Naive thymus-derived CD8-positive, alpha-beta T cell (primary cell): ENCODE measurements at regions not wholly inside any gene's neighbourhood (a gene's known extent, or its start where the extent isn't known, plus 50 kb on each side); places are given as distances from the start of the nearest gene placed in this dataset.
A peak's percentile ranks its signal among the peaks of the same experiment; 100 is the strongest.
"Not testable (repeated sequence)": the region's sequence is repeated elsewhere in the genome, so short reads cannot be mapped to it uniquely, and the experiment has no call there.

Experiments
- ATAC-seq, 2 donors: fragments of 150-1000 bp; cut with Tn5 transposase in 1 of 2; sonication (Bioruptor Pico), chemical (Tn5 transposase) in 1 of 2; 1 replicate in 1 of 2; 2 replicates in 1 of 2; pipeline ENCODE4 v1.10.0; 2021; ENCODE audit warnings: mild to moderate bottlenecking in 2 of 2, moderate library complexity in 2 of 2
- POLR2A ChIA-PET: fragments of 350-600 bp; sonication (Branson Sonifier 250); formaldehyde crosslinking; loops from one replicate; lab custom pipeline; 2021; ENCODE audit warnings: antibody characterized with exemption; lab: Charles Lee
- DNase-seq, 10 donors: peaks; one replicate each; pipeline versions ENCODE4 v3.0.0 to v3.0.0-alpha.2; 2020 to 2022
- H3K27ac Mint-ChIP-seq, 10 donors: one replicate each; pipeline ENCODE4 v1.8.0; 2020 to 2022; ENCODE audit warnings: mild to moderate bottlenecking in 10 of 10, mixed read lengths in 10 of 10, moderate library complexity in 4 of 10, inconsistent platforms in 1 of 10
- H3K27me3 Mint-ChIP-seq, 5 donors: one replicate each; pipeline ENCODE4 v1.8.0; 2021 to 2022; ENCODE audit warnings: mixed read lengths in 5 of 5
- H3K36me3 Mint-ChIP-seq, 3 donors: one replicate each; pipeline ENCODE4 v1.8.0; 2020 to 2022; ENCODE audit warnings: mixed read lengths in 3 of 3, mild to moderate bottlenecking in 2 of 3, inconsistent platforms in 1 of 3
- H3K4me1 Mint-ChIP-seq, 4 donors: one replicate each; pipeline ENCODE4 v1.8.0; 2021 to 2022; ENCODE audit warnings: mixed read lengths in 4 of 4
- H3K4me3 Mint-ChIP-seq, 10 donors: one replicate each; pipeline ENCODE4 v1.8.0; 2020 to 2022; ENCODE audit warnings: mild to moderate bottlenecking in 10 of 10, mixed read lengths in 10 of 10, moderate library complexity in 6 of 10, inconsistent platforms in 1 of 10
- H3K9me3 Mint-ChIP-seq, 9 donors: one replicate each; pipeline ENCODE4 v1.8.0; 2020 to 2022; ENCODE audit warnings: mixed read lengths in 9 of 9, mild to moderate bottlenecking in 3 of 9, inconsistent platforms in 1 of 9, moderate library complexity in 1 of 9

DNA sequence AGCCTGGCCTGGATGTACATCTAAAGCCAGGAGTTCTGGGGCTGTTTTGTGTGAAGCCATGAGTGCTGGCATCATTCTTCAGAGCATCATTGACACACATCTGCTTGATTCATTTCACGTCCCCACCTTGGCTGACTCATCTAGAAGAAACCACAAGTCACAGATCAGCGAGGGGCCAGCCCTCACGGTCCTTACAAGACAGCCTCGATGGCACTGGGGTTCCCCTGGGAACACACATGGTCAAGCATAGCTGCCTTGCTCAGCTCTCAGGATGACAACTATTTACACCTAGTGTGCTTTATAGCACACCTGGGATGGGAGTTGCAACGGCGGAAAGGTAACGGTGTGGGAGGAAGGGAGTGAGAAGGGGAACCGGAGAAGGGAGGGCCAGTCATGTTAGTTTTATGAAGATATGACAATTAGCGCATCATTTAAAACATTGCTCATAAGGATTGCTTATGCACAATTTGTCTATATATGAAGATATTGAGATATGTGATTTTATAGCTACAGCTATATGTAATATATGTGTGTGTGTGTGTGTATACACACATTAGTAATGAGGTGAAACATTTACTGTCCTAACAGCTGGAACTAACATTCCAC is 227.1 kb downstream of the RPLP1 start:
- Mint-ChIP-seq H3K36me3 (peaks cover 0 to 12% (median 2%) of the 10 kb centered on the region in 3 donors), H3K9me3 (peaks cover 0 to 16% (median 7%) of the 10 kb centered on the region in 9 donors), H3K4me1 (peaks cover 4 to 11% (median 5%) of the 10 kb centered on the region in 4 donors), H3K27ac (peak overlapping the region in 5 of 10 donors; percentile 4 to 65 (median 33)), H3K4me3 (peak overlapping the region in 2 of 10 donors; percentile 52 to 57), H3K27me3 (peaks cover 2 to 23% (median 12%) of the 10 kb centered on the region in 5 donors)
- ATAC-seq (no peak), DNase-seq (no peak)
- POLR2A ChIA-PET, result no interaction called here

DNA sequence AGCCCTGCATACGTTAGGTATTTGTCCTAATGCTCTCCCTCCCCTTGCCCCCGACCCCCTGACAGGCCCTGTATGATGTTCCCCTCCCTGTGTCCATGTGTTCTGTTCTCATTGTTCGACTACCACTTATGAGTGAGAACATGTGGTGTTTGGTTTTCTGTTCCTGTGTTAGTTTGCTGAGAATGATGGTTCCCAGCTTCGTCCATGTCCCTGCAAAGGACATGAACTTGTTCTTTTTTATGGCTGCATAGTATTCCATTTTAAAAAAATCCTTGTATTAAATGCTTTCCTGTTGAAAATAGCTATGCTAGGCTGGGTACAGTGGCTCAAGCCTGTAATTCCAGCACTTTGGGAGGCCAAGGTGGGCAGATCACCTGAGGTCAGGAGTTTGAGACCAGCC is 232.2 kb downstream of the RPLP1 start:
- Mint-ChIP-seq H3K27ac (peak overlapping the region in 1 of 10 donors; percentile 78), H3K36me3 (peaks cover 0 to 27% (median 18%) of the 10 kb centered on the region in 3 donors), H3K9me3 (peaks cover 3 to 40% (median 25%) of the 10 kb centered on the region in 9 donors)
- ATAC-seq, H3K4me3 Mint-ChIP-seq, H3K4me1 Mint-ChIP-seq, H3K27me3 Mint-ChIP-seq, DNase-seq, POLR2A ChIA-PET: not testable (repeated sequence)

DNA sequence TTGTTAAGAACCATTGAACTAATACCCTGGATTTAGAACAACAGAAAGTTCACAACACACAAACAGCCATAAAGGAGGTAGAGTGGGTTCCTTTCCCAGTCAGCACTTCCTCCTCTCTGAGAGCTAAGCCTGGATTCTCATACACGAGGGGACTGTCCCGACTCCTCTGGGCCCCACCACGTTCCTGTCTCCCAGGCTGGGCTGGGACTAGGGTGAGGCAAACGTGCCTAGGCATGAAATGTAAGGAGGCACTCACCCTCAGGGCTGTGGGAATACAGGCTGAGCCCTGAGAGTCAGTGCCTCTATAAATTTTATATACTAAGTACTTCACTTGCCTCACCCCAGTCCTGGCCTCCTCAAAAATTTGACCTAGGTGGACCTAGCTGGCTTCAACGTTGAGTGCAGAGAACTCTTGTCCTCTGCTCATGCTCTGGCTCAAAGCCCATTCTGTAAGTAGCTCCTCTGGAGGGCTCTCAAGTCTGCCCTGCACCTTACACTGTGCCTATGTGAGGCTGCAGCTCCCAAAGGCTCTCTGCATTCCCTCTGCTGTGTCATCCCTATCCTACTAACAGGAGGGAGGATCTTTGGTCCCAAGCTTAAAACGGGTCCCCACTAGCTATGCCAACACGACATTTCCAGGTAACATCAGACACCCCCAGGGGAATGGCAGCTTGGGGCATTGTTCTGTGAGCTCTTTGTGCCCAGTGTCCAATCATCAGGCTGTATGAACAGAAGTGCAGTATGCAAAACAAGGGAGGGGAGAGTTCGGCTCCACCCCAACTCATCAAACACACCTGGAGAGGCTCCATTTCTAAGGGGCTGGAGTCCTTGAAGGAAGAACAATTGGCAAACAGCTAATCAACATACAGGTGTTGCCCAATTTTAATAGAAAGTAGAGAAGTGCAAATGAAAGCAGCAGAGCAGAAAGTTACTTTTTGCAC is 233.2 kb downstream of the RPLP1 start:
- Mint-ChIP-seq H3K36me3 (peaks cover 0 to 31% (median 21%) of the 10 kb centered on the region in 3 donors), H3K27me3 (peaks cover 0 to 2% (median 0%) of the 10 kb centered on the region in 5 donors), H3K9me3 (peaks cover 3 to 49% (median 25%) of the 10 kb centered on the region in 9 donors), H3K4me1 (no peaks in the 10 kb centered on the region), H3K27ac (peak overlapping the region in 2 of 10 donors; percentile 13 to 60), H3K4me3 (no peak overlapping the region)
- DNase-seq (no peak), ATAC-seq (no peak)
- POLR2A ChIA-PET, result interaction anchor here (1.2 kb wide), 1 partner anchor 16 kb away, joined by 3 read pairs; no protein-coding TSS in a partner anchor

DNA sequence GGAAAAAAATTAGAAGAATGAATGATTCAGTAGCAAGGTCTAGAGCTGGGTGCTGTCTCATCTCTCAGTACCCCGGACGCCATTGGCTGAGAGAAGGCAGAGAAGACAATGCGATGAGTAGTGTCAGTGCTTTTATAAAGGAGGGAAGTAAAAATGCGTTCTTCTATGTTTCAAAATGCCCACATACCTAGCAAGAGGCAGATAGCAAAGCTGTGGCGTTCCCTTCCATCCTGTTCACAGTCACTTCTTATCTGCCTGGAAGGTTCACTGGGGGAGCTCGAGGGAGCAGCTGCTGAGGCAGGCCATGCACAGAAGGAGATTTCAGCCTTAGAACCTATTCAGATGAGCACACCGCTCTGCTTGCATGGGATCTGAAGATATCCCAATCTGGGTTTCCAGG is 234.0 kb downstream of the RPLP1 start:
- no peaks in the 10 kb centered on the region for H3K4me1 Mint-ChIP-seq
- DNase-seq (no peak), ATAC-seq (no peak)
- peaks cover 0 to 31% (median 21%) of the 10 kb centered on the region in 3 donors for H3K36me3 Mint-ChIP-seq
- no peak overlapping the region for H3K27ac Mint-ChIP-seq
- POLR2A ChIA-PET, result interaction anchor here (1.2 kb wide), 1 partner anchor 15 kb away, joined by 3 read pairs; no protein-coding TSS in a partner anchor
- H3K4me3 Mint-ChIP-seq, result peak overlapping the region in 1 of 10 donors; percentile 7
- peaks cover 0 to 2% (median 0%) of the 10 kb centered on the region in 5 donors for H3K27me3 Mint-ChIP-seq
- H3K9me3 Mint-ChIP-seq, result peaks cover 3 to 49% (median 25%) of the 10 kb centered on the region in 9 donors

DNA sequence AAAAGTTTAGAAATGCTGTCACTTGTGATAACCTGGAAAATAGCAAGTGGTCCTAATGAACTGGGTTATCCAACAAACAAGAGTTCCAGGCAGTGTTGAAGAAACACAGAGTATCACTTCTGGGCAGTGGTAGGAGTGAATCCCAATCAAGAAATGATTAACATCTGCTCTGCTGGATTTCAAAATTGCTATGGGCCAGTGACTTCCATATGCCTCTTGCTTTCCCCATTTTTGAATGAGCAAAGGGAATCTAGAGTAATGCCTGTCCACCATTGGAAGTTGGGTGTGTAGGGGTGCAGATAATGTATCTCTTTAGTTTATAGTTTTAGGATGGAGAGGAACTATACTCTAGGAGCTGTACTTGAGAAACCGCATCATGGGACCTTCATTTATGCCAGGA is 236.5 kb downstream of the RPLP1 start:
- POLR2A ChIA-PET, result interaction anchor here (0.6 kb wide), 1 partner anchor 72 kb away, joined by 3 read pairs; no protein-coding TSS in a partner anchor
- peaks cover 0 to 4% (median 0%) of the 10 kb centered on the region in 4 donors for H3K4me1 Mint-ChIP-seq
- peaks cover 0 to 20% (median 18%) of the 10 kb centered on the region in 3 donors for H3K36me3 Mint-ChIP-seq
- ATAC-seq (no peak), DNase-seq (no peak)
- H3K9me3 Mint-ChIP-seq, result peaks cover 3 to 33% (median 18%) of the 10 kb centered on the region in 9 donors
- H3K4me3 Mint-ChIP-seq, result no peak overlapping the region
- no peak overlapping the region for H3K27ac Mint-ChIP-seq
- peaks cover 0 to 2% (median 0%) of the 10 kb centered on the region in 5 donors for H3K27me3 Mint-ChIP-seq

DNA sequence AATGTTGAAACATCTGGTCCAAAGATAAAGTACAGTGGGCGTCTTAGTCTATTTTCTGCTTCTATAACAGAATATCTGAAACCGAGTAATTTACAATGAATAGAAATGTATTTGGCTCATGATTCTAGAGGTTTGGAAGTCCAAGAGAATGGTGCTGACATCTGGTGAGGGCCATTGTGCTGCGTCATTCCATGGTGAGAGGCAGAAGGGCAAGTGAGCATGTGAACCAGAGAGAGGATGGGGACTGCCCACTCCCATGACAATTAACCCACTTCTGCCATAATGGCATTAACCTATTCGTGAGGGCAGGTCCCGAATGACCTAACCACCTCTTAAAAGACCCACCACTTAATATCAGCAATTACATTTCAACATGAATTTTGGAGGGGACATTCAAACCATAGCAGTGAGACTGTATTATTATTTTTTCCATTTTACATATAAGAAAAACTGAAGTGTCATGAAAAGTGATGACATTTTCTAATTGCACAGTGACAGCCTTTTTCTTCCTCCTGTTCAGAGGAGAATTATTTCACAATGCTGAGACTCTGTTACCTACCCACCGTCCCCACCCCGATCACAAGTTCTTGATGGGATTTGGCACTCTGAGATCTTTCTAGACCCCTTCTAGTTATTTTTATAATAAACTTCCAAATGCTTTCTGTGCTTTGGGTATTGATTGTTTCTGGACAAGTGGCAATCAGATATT is 238.8 kb downstream of the RPLP1 start:
- Mint-ChIP-seq H3K4me3 (no peak overlapping the region), H3K9me3 (peaks cover 3 to 33% (median 18%) of the 10 kb centered on the region in 9 donors), H3K4me1 (peaks cover 0 to 4% (median 1%) of the 10 kb centered on the region in 4 donors), H3K27me3 (peaks cover 0 to 2% (median 0%) of the 10 kb centered on the region in 5 donors), H3K36me3 (peaks cover 0 to 20% (median 18%) of the 10 kb centered on the region in 3 donors), H3K27ac (no peak overlapping the region)
- ATAC-seq (no peak), DNase-seq (no peak)
- POLR2A ChIA-PET, result no interaction called here

DNA sequence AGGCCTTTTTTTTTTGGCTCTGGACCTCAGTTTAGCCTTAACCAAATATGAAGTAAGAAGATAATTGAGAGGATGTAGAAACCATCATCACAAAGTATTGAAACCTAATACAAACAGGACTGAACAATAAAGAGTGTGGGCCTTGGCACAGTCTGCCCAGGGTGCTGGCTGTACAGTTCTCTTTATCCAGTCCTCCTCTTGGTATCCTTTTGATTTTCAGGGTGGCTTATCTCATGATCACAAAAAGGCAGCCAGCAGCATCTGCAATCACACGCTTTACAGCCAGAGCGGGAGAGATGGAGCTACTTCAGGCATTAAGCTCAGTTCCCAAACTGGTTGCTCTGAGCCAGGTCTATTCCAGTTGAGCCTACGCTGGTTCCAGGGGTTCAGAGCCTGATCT is 239.7 kb downstream of the RPLP1 start:
- no peak for ATAC-seq
- Mint-ChIP-seq H3K4me3 (no peak overlapping the region), H3K27ac (no peak overlapping the region), H3K36me3 (peaks cover 0 to 20% (median 18%) of the 10 kb centered on the region in 3 donors), H3K4me1 (peaks cover 0 to 4% (median 1%) of the 10 kb centered on the region in 4 donors), H3K9me3 (peaks cover 3 to 31% (median 18%) of the 10 kb centered on the region in 9 donors), H3K27me3 (peaks cover 0 to 2% (median 0%) of the 10 kb centered on the region in 5 donors)
- POLR2A ChIA-PET, result interaction anchor here (0.6 kb wide), 1 partner anchor 104 kb away, joined by 4 read pairs; no protein-coding TSS in a partner anchor
- DNase-seq, result no peak

DNA sequence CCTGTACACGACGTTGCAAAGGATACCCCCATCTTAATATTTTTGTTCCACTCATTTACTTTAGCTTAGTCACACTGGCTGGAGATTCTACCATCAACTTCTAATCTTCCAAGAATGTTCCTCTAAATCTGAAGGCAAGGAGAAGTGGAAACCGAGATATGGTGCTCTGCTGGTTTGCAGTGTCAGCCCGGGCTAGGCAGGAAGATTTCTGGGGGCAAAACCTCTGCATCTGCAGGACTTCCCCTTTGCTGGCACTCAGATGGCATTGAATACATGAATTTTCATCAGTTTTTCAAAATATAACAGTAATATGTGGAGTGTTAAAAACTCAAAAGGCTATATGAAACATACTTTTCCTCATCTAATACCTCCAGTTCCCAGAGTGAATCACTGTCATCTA is 240.4 kb downstream of the RPLP1 start:
- peaks cover 0 to 4% (median 1%) of the 10 kb centered on the region in 4 donors for H3K4me1 Mint-ChIP-seq
- H3K4me3 Mint-ChIP-seq, result no peak overlapping the region
- peaks cover 0 to 18% (median 15%) of the 10 kb centered on the region in 3 donors for H3K36me3 Mint-ChIP-seq
- H3K9me3 Mint-ChIP-seq, result peaks cover 3 to 27% (median 15%) of the 10 kb centered on the region in 9 donors
- POLR2A ChIA-PET, result interaction anchor here (0.6 kb wide), 1 partner anchor 103 kb away, joined by 4 read pairs; no protein-coding TSS in a partner anchor
- H3K27me3 Mint-ChIP-seq, result peaks cover 0 to 2% (median 0%) of the 10 kb centered on the region in 5 donors
- H3K27ac Mint-ChIP-seq, result no peak overlapping the region
- DNase-seq (no peak), ATAC-seq (no peak)

DNA sequence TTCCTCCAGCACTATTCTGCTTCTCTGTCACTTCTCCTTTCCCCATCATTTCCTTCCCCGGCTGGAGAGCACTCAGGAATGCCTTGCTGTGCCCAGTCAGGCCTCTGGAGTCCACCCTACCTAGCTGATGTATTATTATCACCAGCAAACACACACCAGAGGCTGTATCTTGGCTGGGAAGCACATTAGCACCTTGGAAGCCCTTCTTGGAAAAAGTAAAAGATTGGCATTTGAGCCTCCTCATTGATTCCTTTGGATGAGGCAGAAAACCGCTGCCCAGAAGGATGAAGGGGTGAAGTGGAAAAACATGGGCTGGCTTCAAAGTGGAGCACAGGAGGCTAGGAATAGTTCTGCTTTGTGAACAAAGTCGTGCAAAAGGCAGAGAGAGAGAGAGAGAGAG is 244.3 kb downstream of the RPLP1 start:
- peaks cover 0 to 4% (median 0%) of the 10 kb centered on the region in 3 donors for H3K36me3 Mint-ChIP-seq
- H3K27ac Mint-ChIP-seq, result peak overlapping the region in 1 of 10 donors; percentile 60
- peaks cover 0 to 3% (median 0%) of the 10 kb centered on the region in 9 donors for H3K9me3 Mint-ChIP-seq
- no peak for DNase-seq
- ATAC-seq, result no peak
- H3K27me3 Mint-ChIP-seq, result no peaks in the 10 kb centered on the region
- H3K4me1 Mint-ChIP-seq, result peaks cover 0 to 6% (median 1%) of the 10 kb centered on the region in 4 donors
- POLR2A ChIA-PET, result no interaction called here
- no peak overlapping the region for H3K4me3 Mint-ChIP-seq

DNA sequence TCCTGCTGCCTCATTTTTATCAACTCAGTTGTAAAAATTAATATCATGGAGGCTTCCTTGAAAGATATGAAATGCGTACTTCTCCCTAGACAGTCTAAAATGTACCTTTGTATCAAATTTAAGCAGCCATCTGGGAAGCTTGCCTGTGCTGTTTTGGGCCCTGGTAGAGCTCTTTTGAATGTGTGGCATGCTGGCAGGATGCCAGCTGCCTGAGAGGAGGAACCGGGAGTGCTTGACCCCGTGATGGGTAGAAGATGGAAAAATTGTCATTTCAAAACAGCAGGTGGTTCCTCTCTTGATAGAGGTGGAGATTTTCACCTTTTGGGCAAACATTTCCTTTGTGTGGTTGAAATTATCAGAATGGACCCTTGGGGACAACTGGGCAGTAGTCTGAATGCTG is 245.3 kb downstream of the RPLP1 start:
- POLR2A ChIA-PET, result no interaction called here
- Mint-ChIP-seq H3K27me3 (no peaks in the 10 kb centered on the region), H3K9me3 (no peaks in the 10 kb centered on the region), H3K27ac (no peak overlapping the region), H3K4me1 (peaks cover 0 to 4% (median 1%) of the 10 kb centered on the region in 4 donors), H3K36me3 (peaks cover 0 to 4% (median 0%) of the 10 kb centered on the region in 3 donors), H3K4me3 (no peak overlapping the region)
- no peak for ATAC-seq
- no peak for DNase-seq

DNA sequence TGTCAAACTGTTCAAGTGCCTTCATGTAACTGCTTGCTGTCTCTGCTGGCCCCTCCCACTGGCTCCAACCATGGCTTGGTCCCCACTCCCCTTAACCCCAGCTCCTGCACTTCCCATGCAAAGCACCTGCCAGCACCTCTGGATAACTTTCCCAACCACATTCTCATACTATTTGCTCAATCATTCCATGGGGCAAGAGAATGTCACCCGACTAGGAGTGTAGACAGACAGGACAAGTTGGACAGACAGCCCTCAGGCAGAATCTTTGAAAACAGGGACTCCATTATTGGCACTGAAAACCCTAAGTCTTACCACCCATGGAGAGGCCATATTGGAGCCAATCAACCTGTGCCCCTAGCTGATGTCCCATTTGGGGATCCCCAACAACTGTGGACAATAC is 246.5 kb downstream of the RPLP1 start:
- Mint-ChIP-seq H3K27ac (no peak overlapping the region), H3K4me1 (peaks cover 0 to 3% (median 1%) of the 10 kb centered on the region in 4 donors)

DNA sequence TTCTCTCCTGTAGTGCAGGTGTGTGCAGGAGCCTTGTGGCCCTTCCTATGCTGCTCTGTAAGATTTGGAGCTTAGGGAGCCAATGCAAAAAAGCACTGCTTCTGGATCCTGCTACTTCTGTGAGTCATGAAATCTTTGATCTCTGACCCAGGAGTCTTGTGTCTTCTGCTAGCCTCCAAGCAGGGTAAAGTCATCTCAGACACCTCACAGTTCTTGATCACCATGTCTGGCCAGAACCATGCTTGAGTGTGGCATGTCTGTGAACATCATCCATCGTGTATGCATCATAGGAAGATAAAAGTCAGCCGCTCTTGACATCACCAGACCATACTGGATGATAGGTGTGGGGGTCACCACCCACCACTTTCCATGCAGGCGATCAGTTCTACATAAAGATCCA is 247.8 kb downstream of the RPLP1 start:
- no peak for DNase-seq
- peaks cover 0 to 4% (median 0%) of the 10 kb centered on the region in 3 donors for H3K36me3 Mint-ChIP-seq
- POLR2A ChIA-PET, result no interaction called here
- H3K4me3 Mint-ChIP-seq, result no peak overlapping the region
- no peak overlapping the region for H3K27ac Mint-ChIP-seq
- no peak for ATAC-seq
- H3K27me3 Mint-ChIP-seq, result no peaks in the 10 kb centered on the region
- H3K9me3 Mint-ChIP-seq, result no peaks in the 10 kb centered on the region
- H3K4me1 Mint-ChIP-seq, result peaks cover 0 to 3% (median 1%) of the 10 kb centered on the region in 4 donors

More for the DNA sequence above, 246.5 kb downstream of the RPLP1 start:
- H3K4me3 Mint-ChIP-seq, result no peak overlapping the region
- H3K36me3 Mint-ChIP-seq, result peaks cover 0 to 4% (median 0%) of the 10 kb centered on the region in 3 donors
- H3K27me3 Mint-ChIP-seq, result no peaks in the 10 kb centered on the region
- ATAC-seq (no peak), DNase-seq (no peak)
- POLR2A ChIA-PET, result no interaction called here
- H3K9me3 Mint-ChIP-seq, result no peaks in the 10 kb centered on the region
